K562 (cell line): ENCODE measurements at regions not wholly inside any gene's neighbourhood (a gene's known extent, or its start where the extent isn't known, plus 50 kb on each side); places are given as distances from the start of the nearest gene placed in this dataset.

ENCODE experiments used
- ATAC-seq: fragments of 200-7000 bp; cut with Tn5 transposase; 3 replicates; pipeline ENCODE4 v1.9.1; 2020; ENCODE audit warnings: moderate library complexity
- BruUV-seq: library from RNA; stranded (reverse); fragments of 400-500 nt; replicated peaks from 2 replicates; lab custom pipeline; 2021; lab: Mats Ljungman, UMichigan
- CTCF ChIA-PET: fragments of 300-600 bp; formaldehyde crosslinking; extraction: SDS; loops from one replicate; lab custom pipeline; 2021; ENCODE audit warnings: low intra/inter-chr PET ratio; lab: Yijun Ruan, JAX
- POLR2A ChIA-PET: fragments of 300-600, 350-650 bp; sonication (Branson Sonifier 250); formaldehyde crosslinking; extraction: SDS; loops from one replicate; lab custom pipeline; 2021; ENCODE audit warnings: antibody characterized with exemption, inconsistent platforms; lab: Yijun Ruan, JAX
- DNase-seq, 4 experiments: peaks; one replicate each; pipeline versions ENCODE4 v3.0.0 to v3.0.0-alpha.2; 2011 to 2018; ENCODE audit warnings: low spot score in 3 of 4, mixed read lengths in 3 of 4; ENCODE audit errors: extremely low read depth in 1 of 4
- FAIRE-seq: peaks from 2 replicates; lab custom pipeline; 2011; peaks lifted over from hg19 to GRCh38; lab: Jason Lieb, UNC
- H2AFZ ChIP-seq: 2 replicates; pipeline ENCODE4 v1.6.0; 2011; ENCODE audit warnings: low read depth, low read length, control low read depth, inconsistent platforms
- H3K27ac ChIP-seq: fragments of 200-600 bp; 3 replicates; pipeline ENCODE4 v1.8.0; 2011; ENCODE audit warnings: low read depth, mild to moderate bottlenecking, control low read depth, inconsistent platforms, low read length, moderate library complexity, mixed read lengths; ENCODE audit errors: extremely low read depth
- H3K27me3 ChIP-seq, 2 experiments: fragments of 300-600 bp in 1 of 2; 2 replicates in 1 of 2; 3 replicates in 1 of 2; pipeline versions ENCODE4 v1.6.0 to v1.8.0; 2011; ENCODE audit warnings: inconsistent platforms in 2 of 2, low read length in 2 of 2, mild to moderate bottlenecking in 1 of 2, mixed read lengths in 1 of 2, moderate library complexity in 1 of 2; ENCODE audit not compliant: control insufficient read depth in 2 of 2, insufficient read depth in 2 of 2
- H3K36me3 ChIP-seq: fragments of 300-600 bp; 3 replicates; pipeline ENCODE4 v1.8.0; 2011; ENCODE audit warnings: mild to moderate bottlenecking, low read length, inconsistent platforms; ENCODE audit not compliant: control insufficient read depth, insufficient read depth
- H3K4me1 ChIP-seq, 2 experiments: fragments of 200-600 bp in 1 of 2; replicated peaks in 1 of 2; 2 replicates in 1 of 2; 3 replicates in 1 of 2; pipeline versions ENCODE4 v1.5.1 to v1.8.0; 2011; ENCODE audit warnings: inconsistent platforms in 2 of 2, low read length in 2 of 2, mild to moderate bottlenecking in 1 of 2, mixed read lengths in 1 of 2, moderate library complexity in 1 of 2; ENCODE audit not compliant: control insufficient read depth in 2 of 2, insufficient read depth in 2 of 2
- H3K4me2 ChIP-seq: 2 replicates; pipeline ENCODE4 v1.6.1; 2011; ENCODE audit warnings: low read length, control low read depth, inconsistent platforms, mixed read lengths; ENCODE audit not compliant: insufficient read depth
- H3K4me3 ChIP-seq: fragments of 200-600 bp; sonication (generic), shearing (Covaris generic); 2 replicates; pipeline ENCODE4 v1.5.1; 2016; ENCODE audit warnings: control low read depth, inconsistent platforms
- H3K79me2 ChIP-seq: fragments of 200-600 bp; 3 replicates; pipeline ENCODE4 v1.8.0; 2011; ENCODE audit warnings: low read length, inconsistent platforms; ENCODE audit not compliant: control insufficient read depth, insufficient read depth
- H3K9ac ChIP-seq, 2 experiments: 2 replicates each; pipeline versions ENCODE4 v1.6.0 to v1.6.1; 2011; ENCODE audit warnings: low read depth in 2 of 2, low read length in 2 of 2, control low read depth in 1 of 2, inconsistent platforms in 1 of 2, mild to moderate bottlenecking in 1 of 2, mixed read lengths in 1 of 2; ENCODE audit not compliant: insufficient read depth in 1 of 2
- H3K9me1 ChIP-seq: one replicate; pipeline ENCODE4 v1.6.0; 2011; ENCODE audit warnings: inconsistent platforms, mild to moderate bottlenecking, low read length, moderate library complexity; ENCODE audit not compliant: control insufficient read depth, insufficient read depth
- H3K9me3 ChIP-seq: replicated peaks from 2 replicates; pipeline ENCODE4 v1.5.1; 2011; ENCODE audit warnings: low read depth, low read length, inconsistent platforms; ENCODE audit not compliant: control insufficient read depth, insufficient read depth
- H4K20me1 ChIP-seq: replicated peaks from 2 replicates; pipeline ENCODE4 v1.6.1; 2011; ENCODE audit warnings: low read length, inconsistent platforms, mixed read lengths; ENCODE audit not compliant: control insufficient read depth, insufficient read depth
- ARID1B ChIP-seq: fragments of 450-650 bp; IDR thresholded peaks from 2 replicates; pipeline ENCODE4 v1.6.1; 2016; ENCODE audit warnings: antibody characterized with exemption, mild to moderate bottlenecking, inconsistent platforms
- BCOR ChIP-seq: fragments of 450-650 bp; IDR thresholded peaks from 2 replicates; pipeline ENCODE4 v1.6.1; 2016
- CBFB ChIP-seq: sonication (generic); formaldehyde crosslinking; IDR thresholded peaks from 2 replicates; pipeline ENCODE4 v1.4.0; 2020; ENCODE audit warnings: mild to moderate bottlenecking, missing genetic modification reagents
- E2F5 ChIP-seq: sonication (generic); formaldehyde crosslinking; IDR thresholded peaks from 2 replicates; pipeline ENCODE4 v1.8.0; 2022; ENCODE audit warnings: mild to moderate bottlenecking, missing genetic modification reagents
- FOXA1 ChIP-seq: fragments of 450-650 bp; IDR thresholded peaks from 2 replicates; pipeline ENCODE4 v1.6.1; 2016; ENCODE audit warnings: mild to moderate bottlenecking, borderline replicate concordance
- HEY1 ChIP-seq: fragments of 250-450 bp; sonication (Bioruptor Pico); IDR thresholded peaks from 2 replicates; pipeline ENCODE4 v1.5.0; 2020; ENCODE audit warnings: mild to moderate bottlenecking, moderate library complexity, borderline replicate concordance
- HIVEP1 ChIP-seq: fragments of 250-450 bp; sonication (Bioruptor Pico); IDR thresholded peaks from 2 replicates; pipeline ENCODE4 v1.4.0; 2020; ENCODE audit warnings: mild to moderate bottlenecking
- MCM3 ChIP-seq: fragments of 450-650 bp; IDR thresholded peaks from 2 replicates; pipeline ENCODE4 v1.6.1; 2016
- MNT ChIP-seq, 2 experiments: fragments of 450-650 bp; conservative IDR thresholded peaks; 2 replicates each; pipeline ENCODE4 v1.6.1; 2017; ENCODE audit warnings: mild to moderate bottlenecking in 2 of 2, moderate library complexity in 2 of 2
- MXD1 ChIP-seq: fragments of 250-450 bp; sonication (Bioruptor Pico); IDR thresholded peaks from 2 replicates; pipeline ENCODE4 v1.8.0; 2021; ENCODE audit warnings: borderline replicate concordance, mild to moderate bottlenecking, moderate library complexity; ENCODE audit not compliant: poor library complexity, severe bottlenecking
- PTTG1 ChIP-seq: fragments of 450-650 bp; IDR thresholded peaks from 2 replicates; pipeline ENCODE4 v1.6.1; 2016; ENCODE audit warnings: low read depth, mild to moderate bottlenecking, missing genetic modification characterization, missing compliant biosample characterization
- RBM39 ChIP-seq: fragments of 200-400 bp; formaldehyde crosslinking; optimal IDR thresholded peaks from 2 replicates; pipeline ENCODE3; 2018; ENCODE audit warnings: low read depth, low read length
- RFX5 ChIP-seq: IDR thresholded peaks from 2 replicates; pipeline ENCODE4 v1.6.1; 2011; ENCODE audit warnings: low read depth, mild to moderate bottlenecking, improper control_type of control experiment, low read length
- WGBS: fragments of 100-300 bp; shearing (Covaris generic); methylation state at CpG from one replicate; pipeline ENCODE4 v1.1.6; 2016; ENCODE audit warnings: low coverage, mixed read lengths; ENCODE audit not compliant: insufficient coverage; ENCODE audit errors: missing lambda C conversion rate; 5-methylcytosine and 5-hydroxymethylcytosine counted together
- in situ Hi-C: fragments of 300-500 bp; cut with MboI; formaldehyde crosslinking; loops from 4 replicates; pipeline ENCODE4 v1.15.0; 2018; ENCODE audit warnings: inconsistent platforms, mixed read lengths
- intact Hi-C: fragments of 100-400 bp; cut with micrococcal nuclease; formaldehyde crosslinking; loops from 2 replicates; pipeline ENCODE4 v1.14.2; 2022
- TF ChIP-seq, protein P1 (sequence below): sonication (generic); formaldehyde crosslinking; IDR thresholded peaks from 2 replicates; pipeline ENCODE4 v1.8.1; 2022; ENCODE audit warnings: missing genetic modification reagents
- TF ChIP-seq, protein P2 (sequence below): fragments of 250-450 bp; sonication (Bioruptor Pico); IDR thresholded peaks from 2 replicates; pipeline ENCODE4 v1.5.0; 2021; ENCODE audit warnings: mild to moderate bottlenecking, borderline replicate concordance

- WGBS, result 0% methylated on average over 9 of the region's 9 CpGs
- no peak for FAIRE-seq
These were observed 119.7 kb downstream of the WDR11 start for GRCh38 chr10:120970595-120971529.

More at GRCh38 chr10:120970595-120971529, 119.7 kb downstream of the WDR11 start:
- no peak overlapping the region for H3K4me2 ChIP-seq
- H2AFZ ChIP-seq, result no peak overlapping the region
- no peaks in the 10 kb centered on the region for H3K79me2 ChIP-seq
- no TSS peak for BruUV-seq
- no peaks in the 10 kb centered on the region for H3K9me1 ChIP-seq
- no peak for DNase-seq
- H3K4me1 ChIP-seq, result no peaks in the 10 kb centered on the region
- no peak overlapping the region for H3K4me3 ChIP-seq
- ChIA-PET CTCF (no interaction called here), POLR2A (no interaction called here)
- no peaks in the 10 kb centered on the region for H4K20me1 ChIP-seq
- no peak overlapping the region for H3K9ac ChIP-seq
- H3K27me3 ChIP-seq, result no peaks in the 10 kb centered on the region
- no peak for ATAC-seq
- intact Hi-C loops (no loop called here), in situ Hi-C loops (no loop called here)
- H3K36me3 ChIP-seq, result no peaks in the 10 kb centered on the region
- TF ChIP-seq PTTG1, result no peak
- no peak for TF ChIP-seq HIVEP1 (CRISPR knock-in tag)
- TF ChIP-seq ARID1B, result no peak
- no peak for TF ChIP-seq RFX5
- no peak for TF ChIP-seq E2F5 (CRISPR knock-in tag)
- TF ChIP-seq RBM39, result no peak
- TF ChIP-seq, protein P1, sequence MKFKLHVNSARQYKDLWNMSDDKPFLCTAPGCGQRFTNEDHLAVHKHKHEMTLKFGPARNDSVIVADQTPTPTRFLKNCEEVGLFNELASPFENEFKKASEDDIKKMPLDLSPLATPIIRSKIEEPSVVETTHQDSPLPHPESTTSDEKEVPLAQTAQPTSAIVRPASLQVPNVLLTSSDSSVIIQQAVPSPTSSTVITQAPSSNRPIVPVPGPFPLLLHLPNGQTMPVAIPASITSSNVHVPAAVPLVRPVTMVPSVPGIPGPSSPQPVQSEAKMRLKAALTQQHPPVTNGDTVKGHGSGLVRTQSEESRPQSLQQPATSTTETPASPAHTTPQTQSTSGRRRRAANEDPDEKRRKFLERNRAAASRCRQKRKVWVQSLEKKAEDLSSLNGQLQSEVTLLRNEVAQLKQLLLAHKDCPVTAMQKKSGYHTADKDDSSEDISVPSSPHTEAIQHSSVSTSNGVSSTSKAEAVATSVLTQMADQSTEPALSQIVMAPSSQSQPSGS, result no peak
- TF ChIP-seq BCOR, result no peak
- TF ChIP-seq HEY1, result no peak
- no peak for TF ChIP-seq MCM3
- no peak for TF ChIP-seq MNT (conservative IDR thresholded peaks at IDR 0.05)
- TF ChIP-seq FOXA1, result no peak
- no peak for TF ChIP-seq CBFB
- TF ChIP-seq, protein P2, sequence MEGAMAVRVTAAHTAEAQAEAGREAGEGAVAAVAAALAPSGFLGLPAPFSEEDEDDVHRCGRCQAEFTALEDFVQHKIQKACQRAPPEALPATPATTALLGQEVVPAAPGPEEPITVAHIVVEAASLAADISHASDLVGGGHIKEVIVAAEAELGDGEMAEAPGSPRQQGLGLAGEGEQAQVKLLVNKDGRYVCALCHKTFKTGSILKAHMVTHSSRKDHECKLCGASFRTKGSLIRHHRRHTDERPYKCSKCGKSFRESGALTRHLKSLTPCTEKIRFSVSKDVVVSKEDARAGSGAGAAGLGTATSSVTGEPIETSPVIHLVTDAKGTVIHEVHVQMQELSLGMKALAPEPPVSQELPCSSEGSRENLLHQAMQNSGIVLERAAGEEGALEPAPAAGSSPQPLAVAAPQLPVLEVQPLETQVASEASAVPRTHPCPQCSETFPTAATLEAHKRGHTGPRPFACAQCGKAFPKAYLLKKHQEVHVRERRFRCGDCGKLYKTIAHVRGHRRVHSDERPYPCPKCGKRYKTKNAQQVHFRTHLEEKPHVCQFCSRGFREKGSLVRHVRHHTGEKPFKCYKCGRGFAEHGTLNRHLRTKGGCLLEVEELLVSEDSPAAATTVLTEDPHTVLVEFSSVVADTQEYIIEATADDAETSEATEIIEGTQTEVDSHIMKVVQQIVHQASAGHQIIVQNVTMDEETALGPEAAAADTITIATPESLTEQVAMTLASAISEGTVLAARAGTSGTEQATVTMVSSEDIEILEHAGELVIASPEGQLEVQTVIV (CRISPR knock-in tag), result no peak
- no peak for TF ChIP-seq MXD1
- no peaks in the 10 kb centered on the region for H3K9me3 ChIP-seq
- H3K27ac ChIP-seq, result no peak overlapping the region
